ENCODE measurements at regions not wholly inside any gene's neighbourhood (a gene's known extent, or its start where the extent isn't known, plus 50 kb on each side); places are given as distances from the start of the nearest gene placed in this dataset.

- TF ChIP-seq, protein P1, sequence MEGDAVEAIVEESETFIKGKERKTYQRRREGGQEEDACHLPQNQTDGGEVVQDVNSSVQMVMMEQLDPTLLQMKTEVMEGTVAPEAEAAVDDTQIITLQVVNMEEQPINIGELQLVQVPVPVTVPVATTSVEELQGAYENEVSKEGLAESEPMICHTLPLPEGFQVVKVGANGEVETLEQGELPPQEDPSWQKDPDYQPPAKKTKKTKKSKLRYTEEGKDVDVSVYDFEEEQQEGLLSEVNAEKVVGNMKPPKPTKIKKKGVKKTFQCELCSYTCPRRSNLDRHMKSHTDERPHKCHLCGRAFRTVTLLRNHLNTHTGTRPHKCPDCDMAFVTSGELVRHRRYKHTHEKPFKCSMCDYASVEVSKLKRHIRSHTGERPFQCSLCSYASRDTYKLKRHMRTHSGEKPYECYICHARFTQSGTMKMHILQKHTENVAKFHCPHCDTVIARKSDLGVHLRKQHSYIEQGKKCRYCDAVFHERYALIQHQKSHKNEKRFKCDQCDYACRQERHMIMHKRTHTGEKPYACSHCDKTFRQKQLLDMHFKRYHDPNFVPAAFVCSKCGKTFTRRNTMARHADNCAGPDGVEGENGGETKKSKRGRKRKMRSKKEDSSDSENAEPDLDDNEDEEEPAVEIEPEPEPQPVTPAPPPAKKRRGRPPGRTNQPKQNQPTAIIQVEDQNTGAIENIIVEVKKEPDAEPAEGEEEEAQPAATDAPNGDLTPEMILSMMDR (IDR thresholded peaks at IDR 0.05; ENCODE audit: control insufficient read depth, extremely low read depth, insufficient read depth): no peak
- DNase-seq (ENCODE audit: low read depth): no peak
- no peak overlapping the region for H3K4me3 ChIP-seq (ENCODE audit: low read depth, low read length)
Observed at GRCh38 chr3:40593351-40593750, 68.6 kb downstream of the ZNF621 start.

DNA sequence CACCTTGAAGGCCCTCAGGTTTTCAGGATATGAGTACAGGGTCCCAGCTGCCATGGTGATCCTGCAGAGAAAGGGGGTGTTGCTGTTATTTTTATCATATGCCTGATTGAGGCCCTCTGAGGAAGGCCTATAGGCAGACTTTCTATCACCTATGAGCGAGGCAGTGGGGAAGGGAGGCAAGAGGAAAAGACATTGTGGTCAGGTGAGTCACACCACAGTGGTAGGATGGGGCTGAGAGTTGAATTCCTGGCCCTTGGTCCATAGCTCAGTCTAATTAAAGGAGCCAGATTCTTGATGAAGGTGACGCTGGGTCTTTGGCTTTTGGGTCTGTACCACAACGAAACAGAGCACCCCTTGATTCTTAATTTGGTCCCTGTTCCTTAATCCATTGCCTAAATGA is 72.7 kb downstream of the ZNF621 start:
- no peak for DNase-seq (ENCODE audit: low read depth)
- no peak overlapping the region for H3K4me3 ChIP-seq (ENCODE audit: low read depth, low read length)
- TF ChIP-seq, protein P1 (IDR thresholded peaks at IDR 0.05; ENCODE audit: control insufficient read depth, extremely low read depth, insufficient read depth): no peak

GRCh38 chr3:40598338-40598737 is 73.6 kb downstream of the ZNF621 start:
- no peak for DNase-seq (ENCODE audit: low read depth)
- no peak overlapping the region for H3K4me3 ChIP-seq (ENCODE audit: low read depth, low read length)
- TF ChIP-seq, protein P1 (IDR thresholded peaks at IDR 0.05; ENCODE audit: control insufficient read depth, extremely low read depth, insufficient read depth): no peak

- TF ChIP-seq, protein P1 (IDR thresholded peaks at IDR 0.05; ENCODE audit: control insufficient read depth, extremely low read depth, insufficient read depth): no peak
- no peak for DNase-seq (ENCODE audit: low read depth)
- no peak overlapping the region for H3K4me3 ChIP-seq (ENCODE audit: low read depth, low read length)
Observed at GRCh38 chr3:40598962-40599361, 74.2 kb downstream of the ZNF621 start.

DNA sequence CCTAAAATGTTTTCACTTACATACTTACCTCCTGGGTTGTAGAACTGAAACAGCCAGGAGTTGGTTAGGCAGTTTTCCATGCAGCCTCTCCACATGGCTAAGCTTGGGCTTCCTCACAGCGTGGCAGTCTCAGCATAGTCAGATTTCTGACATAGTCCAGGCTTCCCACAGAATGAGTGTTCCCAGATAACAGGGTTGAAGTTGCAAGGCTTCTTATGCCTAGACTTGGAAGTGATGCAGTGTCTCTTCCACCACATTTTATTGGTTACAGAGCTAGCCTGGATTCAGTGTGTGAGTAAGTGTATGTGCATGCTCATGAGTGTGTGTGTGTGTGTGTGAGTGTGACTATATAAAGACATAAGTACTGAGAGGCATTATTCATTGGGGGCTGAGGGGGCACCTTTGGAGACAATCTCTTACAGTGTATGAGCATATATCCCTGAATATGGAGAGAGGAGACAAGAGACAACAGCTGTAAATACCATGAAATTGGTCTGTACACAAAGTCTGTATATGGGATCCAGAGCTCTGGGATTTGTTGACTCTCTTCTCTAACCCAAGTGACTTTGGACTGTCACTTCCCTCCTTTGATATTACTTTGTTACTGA is 78.1 kb downstream of the ZNF621 start:
- no peak overlapping the region for H3K4me3 ChIP-seq (ENCODE audit: low read depth, low read length)
- no peak for DNase-seq (ENCODE audit: low read depth)
- TF ChIP-seq, protein P1 (IDR thresholded peaks at IDR 0.05; ENCODE audit: control insufficient read depth, extremely low read depth, insufficient read depth): no peak

- TF ChIP-seq, protein P1 (IDR thresholded peaks at IDR 0.05; ENCODE audit: control insufficient read depth, extremely low read depth, insufficient read depth): no peak
- no peak for DNase-seq (ENCODE audit: low read depth)
Observed at GRCh38 chr3:40605960-40606359, 81.2 kb downstream of the ZNF621 start.

GRCh38 chr3:40608091-40608490 is 83.3 kb downstream of the ZNF621 start:
- no peak overlapping the region for H3K4me3 ChIP-seq (ENCODE audit: low read depth, low read length)
- DNase-seq (ENCODE audit: low read depth): no peak
- TF ChIP-seq, protein P1 (IDR thresholded peaks at IDR 0.05; ENCODE audit: control insufficient read depth, extremely low read depth, insufficient read depth): no peak

More at GRCh38 chr3:40605960-40606359, 81.2 kb downstream of the ZNF621 start:
- no peak overlapping the region for H3K4me3 ChIP-seq (ENCODE audit: low read depth, low read length)
